ENCODE measurements at regions not wholly inside any gene's neighbourhood (a gene's known extent, or its start where the extent isn't known, plus 50 kb on each side); places are given as distances from the start of the nearest gene placed in this dataset.

DNA sequence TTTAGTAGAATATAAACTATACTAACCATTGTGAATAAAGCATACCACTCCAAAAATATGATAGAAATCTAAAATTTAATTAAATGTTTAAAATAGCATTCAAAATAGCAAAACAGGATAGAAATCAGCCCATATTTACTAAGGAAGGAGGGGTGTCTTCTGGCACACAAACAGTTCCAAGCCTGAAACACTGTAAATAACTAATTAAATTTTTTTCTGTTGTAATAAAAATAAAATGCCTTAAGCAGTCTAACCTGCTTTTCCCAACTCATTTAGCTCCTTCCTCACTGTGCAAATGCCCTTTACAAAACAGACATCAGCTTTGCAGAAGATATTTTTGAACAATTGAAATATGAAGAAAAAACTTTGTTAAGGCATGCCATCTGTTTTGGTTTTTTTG, 707.1 kb upstream of the USP15 start:
- TF ChIP-seq POLR2AphosphoS5 (IDR thresholded peaks at IDR 0.05; ENCODE audit: low read depth, low read length) (no peak), TEAD4 (IDR thresholded peaks at IDR 0.05; ENCODE audit: low read depth, low read length) (no peak), ZNF274 (IDR thresholded peaks at IDR 0.05; ENCODE audit: borderline replicate concordance, extremely low read depth, low read length) (no peak), EP300 (IDR thresholded peaks at IDR 0.05; ENCODE audit: borderline replicate concordance in 1 of 2, low read depth in 2 of 2, low read length in 2 of 2) (no peak), JUND (IDR thresholded peaks at IDR 0.05; ENCODE audit: low read length) (no peak), EZH2 (IDR thresholded peaks at IDR 0.05; ENCODE audit: low read depth, low read length, severe bottlenecking) (no peak), GABPA (IDR thresholded peaks at IDR 0.05; ENCODE audit: borderline replicate concordance, insufficient read depth, low read length) (no peak), RXRA (IDR thresholded peaks at IDR 0.05; ENCODE audit: insufficient read depth, low read depth, low read length) (no peak)
- TF ChIP-seq, protein P1, sequence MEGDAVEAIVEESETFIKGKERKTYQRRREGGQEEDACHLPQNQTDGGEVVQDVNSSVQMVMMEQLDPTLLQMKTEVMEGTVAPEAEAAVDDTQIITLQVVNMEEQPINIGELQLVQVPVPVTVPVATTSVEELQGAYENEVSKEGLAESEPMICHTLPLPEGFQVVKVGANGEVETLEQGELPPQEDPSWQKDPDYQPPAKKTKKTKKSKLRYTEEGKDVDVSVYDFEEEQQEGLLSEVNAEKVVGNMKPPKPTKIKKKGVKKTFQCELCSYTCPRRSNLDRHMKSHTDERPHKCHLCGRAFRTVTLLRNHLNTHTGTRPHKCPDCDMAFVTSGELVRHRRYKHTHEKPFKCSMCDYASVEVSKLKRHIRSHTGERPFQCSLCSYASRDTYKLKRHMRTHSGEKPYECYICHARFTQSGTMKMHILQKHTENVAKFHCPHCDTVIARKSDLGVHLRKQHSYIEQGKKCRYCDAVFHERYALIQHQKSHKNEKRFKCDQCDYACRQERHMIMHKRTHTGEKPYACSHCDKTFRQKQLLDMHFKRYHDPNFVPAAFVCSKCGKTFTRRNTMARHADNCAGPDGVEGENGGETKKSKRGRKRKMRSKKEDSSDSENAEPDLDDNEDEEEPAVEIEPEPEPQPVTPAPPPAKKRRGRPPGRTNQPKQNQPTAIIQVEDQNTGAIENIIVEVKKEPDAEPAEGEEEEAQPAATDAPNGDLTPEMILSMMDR (IDR thresholded peaks at IDR 0.05; ENCODE audit: control extremely low read depth in 1 of 3, insufficient read depth in 1 of 3, low read depth in 1 of 3, low read length in 3 of 3): no peak
- TF ChIP-seq, protein P2, sequence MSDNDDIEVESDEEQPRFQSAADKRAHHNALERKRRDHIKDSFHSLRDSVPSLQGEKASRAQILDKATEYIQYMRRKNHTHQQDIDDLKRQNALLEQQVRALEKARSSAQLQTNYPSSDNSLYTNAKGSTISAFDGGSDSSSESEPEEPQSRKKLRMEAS (IDR thresholded peaks at IDR 0.05): no peak
